Lung (tissue), 11 donors: ENCODE measurements at regions not wholly inside any gene's neighbourhood (a gene's known extent, or its start where the extent isn't known, plus 50 kb on each side); places are given as distances from the start of the nearest gene placed in this dataset.

Experiments
- ATAC-seq: fragments of 200-7000 bp; cut with Tn5 transposase; one replicate; pipeline ENCODE4 v1.9.1; 2020; ENCODE audit warnings: moderate number of reproducible peaks; ENCODE audit not compliant: insufficient read depth, low FRiP score
- DNase-seq, 3 donors: peaks; one replicate each; pipeline ENCODE4 v3.0.0-alpha.2; 2013 to 2017
- H3K27ac ChIP-seq, 2 donors: one replicate each; pipeline ENCODE4 v1.5.1; 2013; ENCODE audit warnings: mild to moderate bottlenecking in 2 of 2, moderate library complexity in 2 of 2, control low read depth in 1 of 2, inconsistent platforms in 1 of 2, low read depth in 1 of 2, low read length in 1 of 2
- H3K27me3 ChIP-seq, 3 donors: one replicate each; pipeline ENCODE4 v1.5.1; 2013; ENCODE audit warnings: low read length in 2 of 3; ENCODE audit not compliant: control insufficient read depth in 3 of 3, insufficient read depth in 3 of 3
- H3K36me3 ChIP-seq, 4 donors: one replicate each; pipeline ENCODE4 v1.5.1; 2013; ENCODE audit warnings: low read length in 4 of 4, mild to moderate bottlenecking in 1 of 4, moderate library complexity in 1 of 4; ENCODE audit not compliant: control insufficient read depth in 4 of 4, insufficient read depth in 4 of 4
- H3K4me1 ChIP-seq, 5 donors: one replicate each; pipeline ENCODE4 v1.5.1; 2013; ENCODE audit warnings: low read length in 5 of 5, mild to moderate bottlenecking in 2 of 5, moderate library complexity in 1 of 5; ENCODE audit not compliant: control insufficient read depth in 5 of 5, insufficient read depth in 5 of 5
- H3K4me3 ChIP-seq: one replicate; pipeline ENCODE4 v1.5.1; 2013; ENCODE audit warnings: mild to moderate bottlenecking, control low read depth, moderate library complexity
- H3K9ac ChIP-seq, 2 donors: one replicate each; pipeline ENCODE4 v1.5.1; 2013; ENCODE audit warnings: low read length in 2 of 2, control low read depth in 1 of 2; ENCODE audit not compliant: insufficient read depth in 1 of 2
- H3K9me3 ChIP-seq, 4 donors: one replicate each; pipeline ENCODE4 v1.5.1; 2013; ENCODE audit warnings: low read length in 3 of 4, mild to moderate bottlenecking in 1 of 4, moderate library complexity in 1 of 4; ENCODE audit not compliant: control insufficient read depth in 4 of 4, insufficient read depth in 3 of 4
- whole genome bisulfite sequencing, 2 donors: extraction: QIAGEN DNeasy Blood & Tissue Kit; methylation state at CpG; one replicate each; pipeline ENCODE4 v1.1.7; 2013; 5-methylcytosine and 5-hydroxymethylcytosine counted together
- TF ChIP-seq, protein P1 (sequence below): IDR thresholded peaks from 2 replicates; pipeline ENCODE4 v1.5.1; 2012; ENCODE audit warnings: mild to moderate bottlenecking; ENCODE audit errors: control extremely low read depth, extremely low read depth
- donor health status: control.
- donor health status: control.
- donor health status: Bipolar disorder and iron deficiency.
- donor health status: healthy.
- donor health status: DM: yes; HTN: yes; CAD: no.

DNA sequence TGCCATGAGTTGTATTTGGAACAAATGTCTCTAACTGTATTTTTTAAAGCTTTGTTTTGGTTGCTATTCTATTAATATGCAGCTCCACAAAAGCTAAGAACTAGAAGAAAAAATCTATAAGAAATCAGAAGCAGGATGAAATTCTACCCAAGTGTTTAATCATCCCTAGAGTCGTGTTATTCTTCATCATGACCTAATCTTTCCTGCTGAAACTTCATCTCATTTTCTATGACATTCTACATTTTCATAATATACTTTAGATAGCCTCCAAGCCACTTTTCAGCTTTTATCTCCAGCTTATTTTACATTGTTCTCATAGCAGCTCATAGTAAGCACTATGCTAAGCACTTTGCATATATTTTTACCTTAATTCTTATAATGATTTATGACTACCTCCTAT lies 302.8 kb downstream of the FOXO1 start:
- DNase-seq: no peak
- no peak for ATAC-seq
- TF ChIP-seq, protein P1, sequence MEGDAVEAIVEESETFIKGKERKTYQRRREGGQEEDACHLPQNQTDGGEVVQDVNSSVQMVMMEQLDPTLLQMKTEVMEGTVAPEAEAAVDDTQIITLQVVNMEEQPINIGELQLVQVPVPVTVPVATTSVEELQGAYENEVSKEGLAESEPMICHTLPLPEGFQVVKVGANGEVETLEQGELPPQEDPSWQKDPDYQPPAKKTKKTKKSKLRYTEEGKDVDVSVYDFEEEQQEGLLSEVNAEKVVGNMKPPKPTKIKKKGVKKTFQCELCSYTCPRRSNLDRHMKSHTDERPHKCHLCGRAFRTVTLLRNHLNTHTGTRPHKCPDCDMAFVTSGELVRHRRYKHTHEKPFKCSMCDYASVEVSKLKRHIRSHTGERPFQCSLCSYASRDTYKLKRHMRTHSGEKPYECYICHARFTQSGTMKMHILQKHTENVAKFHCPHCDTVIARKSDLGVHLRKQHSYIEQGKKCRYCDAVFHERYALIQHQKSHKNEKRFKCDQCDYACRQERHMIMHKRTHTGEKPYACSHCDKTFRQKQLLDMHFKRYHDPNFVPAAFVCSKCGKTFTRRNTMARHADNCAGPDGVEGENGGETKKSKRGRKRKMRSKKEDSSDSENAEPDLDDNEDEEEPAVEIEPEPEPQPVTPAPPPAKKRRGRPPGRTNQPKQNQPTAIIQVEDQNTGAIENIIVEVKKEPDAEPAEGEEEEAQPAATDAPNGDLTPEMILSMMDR: no peak
- H3K9ac ChIP-seq: no peak overlapping the region
- H3K4me1 ChIP-seq: peaks cover 0 to 8% (median 0%) of the 10 kb centered on the region in 5 donors
- H3K4me3 ChIP-seq: no peak overlapping the region
- H3K27me3 ChIP-seq: no peaks in the 10 kb centered on the region
- H3K9me3 ChIP-seq: no peaks in the 10 kb centered on the region
- no peaks in the 10 kb centered on the region for H3K36me3 ChIP-seq
- WGBS, 2 donors: 77 to 91% methylated on average over 1 of the region's 1 CpG
- no peak overlapping the region for H3K27ac ChIP-seq

DNA sequence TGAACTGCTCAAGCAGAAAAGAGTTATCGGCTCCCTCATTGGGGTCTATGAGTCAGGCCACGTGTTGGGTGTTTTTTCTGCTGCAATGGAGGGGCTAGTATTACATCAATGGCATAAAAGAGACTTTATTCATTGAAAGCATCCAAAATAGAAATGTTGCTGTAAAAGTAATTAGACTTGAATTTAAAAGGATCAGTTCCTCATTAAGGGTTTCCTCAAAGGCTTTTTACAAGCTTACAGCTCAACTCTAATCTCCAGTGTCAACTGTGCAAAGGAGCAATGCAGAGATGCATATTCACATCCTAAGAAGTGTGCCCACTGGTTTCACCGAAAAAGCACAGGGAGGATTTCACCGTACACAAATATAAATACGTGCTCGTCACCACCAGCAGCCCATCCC lies 300.3 kb downstream of the FOXO1 start:
- H3K9me3 ChIP-seq: no peaks in the 10 kb centered on the region
- H3K4me1 ChIP-seq: peaks cover 0 to 16% (median 0%) of the 10 kb centered on the region in 5 donors
- TF ChIP-seq, protein P1: no peak
- H3K9ac ChIP-seq: no peak overlapping the region
- H3K36me3 ChIP-seq: no peaks in the 10 kb centered on the region
- no peak overlapping the region for H3K4me3 ChIP-seq
- WGBS, 2 donors: 95 to 97% methylated on average over 6 of the region's 6 CpGs
- H3K27me3 ChIP-seq: no peaks in the 10 kb centered on the region
- DNase-seq (no peak), ATAC-seq (no peak)
- no peak overlapping the region for H3K27ac ChIP-seq

DNA sequence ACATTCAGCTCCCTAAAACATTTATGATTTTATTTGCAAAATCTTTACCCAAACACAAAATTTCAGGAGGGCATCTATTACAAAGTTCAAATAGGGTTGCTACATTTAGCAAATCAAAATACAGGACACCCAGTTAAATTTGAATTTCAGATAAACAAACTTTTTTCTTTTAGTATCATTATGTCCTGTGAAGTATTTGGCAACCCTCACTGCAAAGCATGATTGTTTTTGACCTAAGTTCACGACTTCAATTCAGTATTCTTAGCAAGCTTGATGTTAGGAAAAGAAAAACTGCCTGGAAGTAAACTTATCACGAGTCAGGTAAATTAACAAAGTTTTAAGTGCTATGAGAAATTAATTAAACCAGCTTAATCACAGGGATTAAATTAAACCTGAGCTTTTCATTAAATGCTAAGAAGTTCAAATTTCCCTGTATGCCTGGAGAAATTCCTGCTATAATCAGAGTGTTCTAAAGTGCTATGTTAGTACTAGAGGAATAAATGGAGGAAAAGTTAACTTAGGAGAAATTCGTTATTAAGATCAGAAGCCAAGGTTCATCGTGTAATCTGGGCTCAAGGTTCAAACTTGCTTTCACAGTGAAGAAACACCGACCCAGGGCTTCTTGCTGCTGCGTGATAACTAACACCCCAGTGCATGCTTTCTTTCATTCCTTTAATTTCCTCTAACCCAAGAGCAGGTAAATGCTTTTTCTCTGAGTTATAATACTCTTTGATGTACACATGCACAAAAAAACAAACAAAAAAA lies 298.1 kb downstream of the FOXO1 start:
- TF ChIP-seq, protein P1: no peak
- Histone ChIP-seq H3K4me1 (peaks cover 0 to 23% (median 0%) of the 10 kb centered on the region in 5 donors), H3K27ac (no peak overlapping the region), H3K36me3 (no peaks in the 10 kb centered on the region), H3K9ac (no peak overlapping the region), H3K27me3 (no peaks in the 10 kb centered on the region), H3K4me3 (no peak overlapping the region), H3K9me3 (no peaks in the 10 kb centered on the region)
- 74 to 85% methylated on average over 6 of the region's 6 CpGs for WGBS, 2 donors
- ATAC-seq (no peak), DNase-seq (peak in 1 of 3 donors; percentile 58)
